Esophagus (tissue), 2 donors: ENCODE measurements at regions not wholly inside any gene's neighbourhood (a gene's known extent, or its start where the extent isn't known, plus 50 kb on each side); places are given as distances from the start of the nearest gene placed in this dataset.

Source experiments
- H3K27ac ChIP-seq, 2 donors: one replicate each; pipeline ENCODE4 v1.5.1; 2013; ENCODE audit warnings: low read depth in 2 of 2, mild to moderate bottlenecking in 2 of 2, inconsistent platforms in 1 of 2, low read length in 1 of 2, moderate library complexity in 1 of 2
- H3K27me3 ChIP-seq, 2 donors: one replicate each; pipeline ENCODE4 v1.6.1; 2013; ENCODE audit warnings: low read length in 2 of 2, control low read depth in 1 of 2, mild to moderate bottlenecking in 1 of 2; ENCODE audit not compliant: insufficient read depth in 2 of 2, control insufficient read depth in 1 of 2
- H3K36me3 ChIP-seq, 2 donors: one replicate each; pipeline ENCODE4 v1.6.1; 2013; ENCODE audit warnings: low read length in 1 of 2; ENCODE audit not compliant: control insufficient read depth in 2 of 2, insufficient read depth in 2 of 2
- H3K4me1 ChIP-seq, 2 donors: one replicate each; pipeline ENCODE4 v1.6.1; 2013; ENCODE audit warnings: low read length in 1 of 2; ENCODE audit not compliant: control insufficient read depth in 2 of 2, insufficient read depth in 2 of 2
- H3K4me3 ChIP-seq, 2 donors: one replicate each; pipeline ENCODE4 v1.5.1; 2013; ENCODE audit warnings: low read length in 2 of 2, mild to moderate bottlenecking in 2 of 2, low read depth in 1 of 2, moderate library complexity in 1 of 2
- H3K9me3 ChIP-seq, 2 donors: one replicate each; pipeline ENCODE4 v1.6.1; 2013; ENCODE audit warnings: mild to moderate bottlenecking in 2 of 2, low read depth in 1 of 2, low read length in 1 of 2, moderate library complexity in 1 of 2; ENCODE audit not compliant: control insufficient read depth in 2 of 2, insufficient read depth in 1 of 2
- WGBS, 2 donors: extraction: QIAGEN DNeasy Blood & Tissue Kit; methylation state at CpG; one replicate each; pipeline ENCODE4 v1.1.7; 2013; 5-methylcytosine and 5-hydroxymethylcytosine counted together
- donor health status: healthy with polysubstance abuse.
- donor health status: Bipolar disorder and iron deficiency.

- Histone ChIP-seq H3K4me3 (no peak overlapping the region), H3K27ac (no peak overlapping the region), H3K36me3 (no peaks in the 10 kb centered on the region), H3K9me3 (no peaks in the 10 kb centered on the region), H3K4me1 (no peaks in the 10 kb centered on the region), H3K27me3 (no peaks in the 10 kb centered on the region)
- WGBS, 2 donors, result 80 to 87% methylated on average over 1 of the region's 1 CpG
Observed at GRCh38 chr2:144606466-144607095, 86.7 kb upstream of the ZEB2 start.

- H3K36me3 ChIP-seq, result no peaks in the 10 kb centered on the region
- H3K9me3 ChIP-seq, result no peaks in the 10 kb centered on the region
- WGBS, 2 donors, result 83 to 90% methylated on average over 7 of the region's 7 CpGs
- H3K27me3 ChIP-seq, result no peaks in the 10 kb centered on the region
- H3K27ac ChIP-seq, result no peak overlapping the region
- H3K4me3 ChIP-seq, result no peak overlapping the region
- no peaks in the 10 kb centered on the region for H3K4me1 ChIP-seq
Observed at GRCh38 chr2:144605231-144605840, 85.4 kb upstream of the ZEB2 start.

- no peaks in the 10 kb centered on the region for H3K9me3 ChIP-seq
- no peak overlapping the region for H3K4me3 ChIP-seq
- H3K36me3 ChIP-seq, result no peaks in the 10 kb centered on the region
- no peaks in the 10 kb centered on the region for H3K27me3 ChIP-seq
- no peak overlapping the region for H3K27ac ChIP-seq
- WGBS, 2 donors, result 82 to 83% methylated on average over 2 of the region's 2 CpGs
- no peaks in the 10 kb centered on the region for H3K4me1 ChIP-seq
Observed at GRCh38 chr2:144603334-144603733, 83.4 kb upstream of the ZEB2 start.

GRCh38 chr2:144598906-144599305, 79.0 kb upstream of the ZEB2 start:
- Histone ChIP-seq H3K4me1 (no peaks in the 10 kb centered on the region), H3K4me3 (no peak overlapping the region), H3K27ac (no peak overlapping the region), H3K36me3 (no peaks in the 10 kb centered on the region), H3K27me3 (no peaks in the 10 kb centered on the region), H3K9me3 (no peaks in the 10 kb centered on the region)
- WGBS, 2 donors, result 74 to 75% methylated on average over 5 of the region's 5 CpGs

GRCh38 chr2:144597894-144598593, 78.1 kb upstream of the ZEB2 start:
- no peaks in the 10 kb centered on the region for H3K4me1 ChIP-seq
- no peaks in the 10 kb centered on the region for H3K9me3 ChIP-seq
- no peaks in the 10 kb centered on the region for H3K36me3 ChIP-seq
- no peaks in the 10 kb centered on the region for H3K27me3 ChIP-seq
- 69 to 73% methylated on average over 6 of the region's 6 CpGs for WGBS, 2 donors
- no peak overlapping the region for H3K27ac ChIP-seq
- H3K4me3 ChIP-seq, result no peak overlapping the region

- H3K4me3 ChIP-seq, result no peak overlapping the region
- 73 to 74% methylated on average over 4 of the region's 4 CpGs for WGBS, 2 donors
- no peaks in the 10 kb centered on the region for H3K36me3 ChIP-seq
- no peak overlapping the region for H3K27ac ChIP-seq
- H3K4me1 ChIP-seq, result no peaks in the 10 kb centered on the region
- H3K27me3 ChIP-seq, result no peaks in the 10 kb centered on the region
- H3K9me3 ChIP-seq, result no peaks in the 10 kb centered on the region
Observed at GRCh38 chr2:144597388-144597787, 77.5 kb upstream of the ZEB2 start.

- WGBS, 2 donors, result 33 to 40% methylated on average over 9 of the region's 9 CpGs
- no peak overlapping the region for H3K4me3 ChIP-seq
- H3K36me3 ChIP-seq, result no peaks in the 10 kb centered on the region
- no peaks in the 10 kb centered on the region for H3K27me3 ChIP-seq
- H3K4me1 ChIP-seq, result no peaks in the 10 kb centered on the region
- no peaks in the 10 kb centered on the region for H3K9me3 ChIP-seq
- H3K27ac ChIP-seq, result no peak overlapping the region
Observed at GRCh38 chr2:144596073-144596871, 76.4 kb upstream of the ZEB2 start.

- Histone ChIP-seq H3K4me3 (no peak overlapping the region), H3K4me1 (no peaks in the 10 kb centered on the region), H3K27me3 (no peaks in the 10 kb centered on the region), H3K27ac (no peak overlapping the region), H3K9me3 (no peaks in the 10 kb centered on the region), H3K36me3 (no peaks in the 10 kb centered on the region)
- WGBS, 2 donors, result 64 to 80% methylated on average over 4 of the region's 4 CpGs
Observed at GRCh38 chr2:144595686-144596072, 75.8 kb upstream of the ZEB2 start.

- no peaks in the 10 kb centered on the region for H3K27me3 ChIP-seq
- H3K27ac ChIP-seq, result no peak overlapping the region
- H3K9me3 ChIP-seq, result no peaks in the 10 kb centered on the region
- 82 to 91% methylated on average over 2 of the region's 2 CpGs for WGBS, 2 donors
- no peak overlapping the region for H3K4me3 ChIP-seq
- H3K4me1 ChIP-seq, result no peaks in the 10 kb centered on the region
- no peaks in the 10 kb centered on the region for H3K36me3 ChIP-seq
Observed at GRCh38 chr2:144595279-144595678, 75.4 kb upstream of the ZEB2 start.
